ENCODE measurements at regions not wholly inside any gene's neighbourhood (a gene's known extent, or its start where the extent isn't known, plus 50 kb on each side); places are given as distances from the start of the nearest gene placed in this dataset.

DNA sequence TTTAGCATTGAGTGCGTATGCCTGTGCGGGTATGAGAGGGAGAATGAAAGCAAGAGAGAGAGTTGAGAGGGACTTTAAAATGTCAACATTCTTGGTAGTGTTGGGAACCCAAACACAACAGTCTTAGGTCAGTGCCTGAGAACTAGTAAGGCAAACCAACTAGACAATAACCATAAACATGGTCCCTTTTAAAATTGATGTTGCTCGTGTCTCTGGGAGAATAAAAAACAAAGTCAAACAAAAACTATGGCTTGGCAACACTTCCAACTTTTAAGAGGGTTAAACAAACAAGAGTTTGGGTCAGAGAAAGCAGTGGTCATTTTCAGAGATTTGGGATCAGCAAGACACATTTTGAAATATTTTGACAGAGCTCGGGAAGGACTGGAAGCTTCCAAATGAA is 146.7 kb upstream of the THBS1 start:
- no peak overlapping the region for H3K4me3 ChIP-seq (ENCODE audit: low read depth, low read length)
- TF ChIP-seq, protein P1, sequence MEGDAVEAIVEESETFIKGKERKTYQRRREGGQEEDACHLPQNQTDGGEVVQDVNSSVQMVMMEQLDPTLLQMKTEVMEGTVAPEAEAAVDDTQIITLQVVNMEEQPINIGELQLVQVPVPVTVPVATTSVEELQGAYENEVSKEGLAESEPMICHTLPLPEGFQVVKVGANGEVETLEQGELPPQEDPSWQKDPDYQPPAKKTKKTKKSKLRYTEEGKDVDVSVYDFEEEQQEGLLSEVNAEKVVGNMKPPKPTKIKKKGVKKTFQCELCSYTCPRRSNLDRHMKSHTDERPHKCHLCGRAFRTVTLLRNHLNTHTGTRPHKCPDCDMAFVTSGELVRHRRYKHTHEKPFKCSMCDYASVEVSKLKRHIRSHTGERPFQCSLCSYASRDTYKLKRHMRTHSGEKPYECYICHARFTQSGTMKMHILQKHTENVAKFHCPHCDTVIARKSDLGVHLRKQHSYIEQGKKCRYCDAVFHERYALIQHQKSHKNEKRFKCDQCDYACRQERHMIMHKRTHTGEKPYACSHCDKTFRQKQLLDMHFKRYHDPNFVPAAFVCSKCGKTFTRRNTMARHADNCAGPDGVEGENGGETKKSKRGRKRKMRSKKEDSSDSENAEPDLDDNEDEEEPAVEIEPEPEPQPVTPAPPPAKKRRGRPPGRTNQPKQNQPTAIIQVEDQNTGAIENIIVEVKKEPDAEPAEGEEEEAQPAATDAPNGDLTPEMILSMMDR (IDR thresholded peaks at IDR 0.05; ENCODE audit: borderline replicate concordance, insufficient read depth, low read depth, low read length): no peak

DNA sequence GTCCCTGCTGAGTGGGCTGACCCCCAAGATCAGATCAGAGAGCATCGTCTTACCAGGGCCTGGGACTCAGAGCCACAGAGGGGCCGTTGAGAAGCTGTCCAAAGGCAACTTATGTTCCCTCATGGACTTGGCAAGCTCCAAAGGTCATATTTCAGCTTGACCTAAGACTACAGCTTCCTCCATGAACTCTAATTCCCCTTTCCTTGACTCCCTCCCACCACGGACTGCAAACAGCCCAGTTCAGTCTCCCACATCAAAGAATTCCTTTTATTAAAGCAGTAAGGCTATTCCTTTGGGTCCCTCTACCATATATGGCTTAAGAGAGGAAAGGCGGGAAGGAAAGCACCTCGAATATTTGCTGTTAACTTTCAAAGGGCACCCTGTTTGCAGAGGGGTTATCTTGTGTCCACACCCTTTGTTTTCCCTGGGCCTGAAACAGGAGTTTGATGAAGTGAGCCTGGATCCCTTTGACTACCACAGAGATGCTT is 146.1 kb upstream of the THBS1 start:
- TF ChIP-seq, protein P1 (IDR thresholded peaks at IDR 0.05; ENCODE audit: borderline replicate concordance, insufficient read depth, low read depth, low read length): no peak
- no peak overlapping the region for H3K4me3 ChIP-seq (ENCODE audit: low read depth, low read length)

DNA sequence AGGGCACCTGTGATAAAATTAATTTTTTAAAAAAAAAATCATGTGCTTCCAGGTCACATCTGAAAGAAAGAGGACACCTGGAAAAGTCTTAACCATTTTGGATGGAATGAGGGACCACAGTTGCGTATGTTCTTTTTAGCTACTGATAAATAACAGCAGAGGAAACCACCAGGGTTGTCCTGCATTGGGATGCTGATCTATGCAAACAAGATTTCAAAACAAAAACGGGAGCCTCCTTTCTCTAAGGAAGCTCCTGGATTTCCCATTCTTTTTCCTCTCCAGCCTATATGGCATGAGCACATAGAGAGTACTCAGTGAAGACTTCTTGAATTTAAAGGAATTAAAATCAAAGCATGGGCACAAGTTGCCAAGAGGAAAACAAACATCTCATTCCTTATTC is 145.6 kb upstream of the THBS1 start:
- TF ChIP-seq, protein P1 (IDR thresholded peaks at IDR 0.05; ENCODE audit: borderline replicate concordance, insufficient read depth, low read depth, low read length): no peak
- no peak overlapping the region for H3K4me3 ChIP-seq (ENCODE audit: low read depth, low read length)

DNA sequence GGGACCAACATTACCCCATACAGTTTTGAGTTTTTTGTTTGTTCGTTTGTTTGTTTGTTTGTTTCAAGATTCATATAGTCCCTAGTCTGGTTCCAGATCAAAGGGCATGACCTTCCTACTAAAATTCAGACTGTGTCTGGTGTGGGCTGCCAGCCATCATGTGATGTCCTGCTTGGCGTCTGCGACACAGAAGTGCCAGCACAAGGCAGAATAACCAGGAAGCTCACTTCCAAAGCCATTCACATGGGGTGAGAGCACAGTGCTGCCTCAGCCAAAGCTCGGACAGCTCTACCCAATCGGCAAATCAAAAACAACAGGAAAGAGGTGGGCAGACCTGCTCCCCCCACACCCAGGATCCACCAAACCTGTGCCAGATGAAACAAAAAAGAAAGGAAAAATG is 142.6 kb upstream of the THBS1 start:
- H3K4me3 ChIP-seq (ENCODE audit: low read depth, low read length): no peak overlapping the region
- TF ChIP-seq, protein P1 (IDR thresholded peaks at IDR 0.05; ENCODE audit: borderline replicate concordance, insufficient read depth, low read depth, low read length): no peak

DNA sequence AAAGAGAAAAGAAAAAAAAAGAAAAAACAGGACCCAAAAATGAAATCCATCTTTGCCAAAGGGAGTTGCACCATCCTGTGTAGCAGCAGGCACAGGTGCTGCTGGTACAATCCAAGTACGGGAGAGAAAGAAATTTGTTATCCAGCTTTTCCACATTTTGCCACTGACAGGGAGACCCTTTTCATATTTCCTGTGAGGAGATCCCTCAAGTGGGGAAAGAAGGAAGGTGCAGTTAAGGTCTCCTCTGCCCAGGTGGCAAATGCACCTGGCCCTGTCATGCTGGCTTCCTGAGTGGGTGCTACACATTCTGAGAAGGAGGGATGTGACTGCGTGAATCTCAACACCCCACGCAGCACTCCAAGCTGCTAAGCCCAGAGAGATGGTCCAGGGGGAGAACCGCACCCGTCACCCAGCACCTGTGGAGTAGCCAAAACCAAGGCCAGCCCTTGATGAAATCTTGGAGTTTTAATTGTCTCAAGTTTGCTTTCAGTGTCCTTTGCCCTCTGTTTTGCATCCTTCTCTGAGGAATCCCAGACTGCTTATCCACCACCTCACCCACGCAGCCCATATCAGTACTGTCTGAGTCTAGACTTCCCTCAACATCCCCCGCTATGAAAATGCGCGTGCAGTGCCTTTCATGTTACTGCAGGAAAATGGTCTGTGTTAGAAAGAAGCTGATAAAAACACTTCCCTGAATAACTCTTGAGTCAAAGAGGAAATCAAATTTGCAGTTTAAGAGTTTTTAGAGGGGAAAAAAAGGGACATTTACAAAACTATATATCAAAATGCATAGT is 141.9 kb upstream of the THBS1 start:
- TF ChIP-seq, protein P1 (IDR thresholded peaks at IDR 0.05; ENCODE audit: borderline replicate concordance, insufficient read depth, low read depth, low read length): no peak
- H3K4me3 ChIP-seq (ENCODE audit: low read depth, low read length): no peak overlapping the region

DNA sequence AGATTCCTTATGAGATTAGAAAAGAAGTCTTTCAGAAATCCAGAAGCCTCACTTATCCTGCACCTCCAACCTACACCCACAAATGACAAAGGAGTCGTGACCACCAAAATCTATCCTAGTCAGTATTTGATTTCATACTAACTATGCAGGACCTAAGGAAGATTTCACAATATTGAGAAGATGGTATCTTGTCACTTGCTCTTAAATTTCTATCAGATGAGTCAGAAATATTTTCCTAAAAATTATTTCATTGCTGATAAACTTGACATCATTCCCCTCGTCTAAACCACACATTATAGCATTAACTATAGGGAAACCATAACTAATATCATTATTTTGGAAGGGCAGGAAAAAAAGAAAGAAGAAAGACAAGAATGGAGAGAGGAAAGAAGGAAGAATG is 138.0 kb upstream of the THBS1 start:
- TF ChIP-seq, protein P1 (IDR thresholded peaks at IDR 0.05; ENCODE audit: borderline replicate concordance, insufficient read depth, low read depth, low read length): no peak
- no peak overlapping the region for H3K4me3 ChIP-seq (ENCODE audit: low read depth, low read length)

DNA sequence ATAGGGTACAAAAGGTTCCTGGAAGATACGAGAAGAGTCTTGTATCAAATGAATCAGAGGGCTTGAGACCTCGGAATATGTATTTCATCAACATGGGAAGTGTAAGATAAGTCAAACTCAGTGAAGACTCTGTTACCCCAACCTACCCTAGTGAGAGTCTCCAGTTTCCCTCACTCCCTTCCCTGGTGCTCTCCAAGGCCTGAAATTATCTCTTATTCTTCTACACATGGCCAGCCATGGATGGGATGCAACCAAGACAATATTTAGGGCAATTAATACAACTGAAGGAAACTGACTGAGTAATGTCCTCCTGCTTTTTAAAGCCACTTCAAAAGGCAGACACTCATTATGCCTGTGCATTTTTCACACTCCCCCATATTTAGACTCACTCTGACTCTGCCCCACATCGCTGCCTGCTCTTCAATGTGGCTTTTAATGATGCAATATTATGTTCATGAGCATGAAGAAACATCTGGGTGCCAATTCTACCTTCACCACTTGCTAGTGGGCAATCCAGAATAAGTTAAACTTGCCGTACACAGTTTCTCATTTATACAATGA is 137.1 kb upstream of the THBS1 start:
- H3K4me3 ChIP-seq (ENCODE audit: low read depth, low read length): no peak overlapping the region
- TF ChIP-seq, protein P1 (IDR thresholded peaks at IDR 0.05; ENCODE audit: borderline replicate concordance, insufficient read depth, low read depth, low read length): no peak

All from GM12875 (cell line).